ENCODE measurements at regions not wholly inside any gene's neighbourhood (a gene's known extent, or its start where the extent isn't known, plus 50 kb on each side); places are given as distances from the start of the nearest gene placed in this dataset.

GRCh38 chr5:167861928-167862426, 429.5 kb upstream of the WWC1 start:
- TF ChIP-seq CTCF (IDR thresholded peaks at IDR 0.05) (no peak), ZFX (IDR thresholded peaks at IDR 0.05; ENCODE audit: borderline replicate concordance) (no peak)
